Skeletal muscle cell (primary cell): ENCODE measurements at regions not wholly inside any gene's neighbourhood (a gene's known extent, or its start where the extent isn't known, plus 50 kb on each side); places are given as distances from the start of the nearest gene placed in this dataset.
"Not testable (repeated sequence)": the region's sequence is repeated elsewhere in the genome, so short reads cannot be mapped to it uniquely, and the experiment has no call there.

Source experiments
- DNase-seq: peaks from one replicate; pipeline ENCODE4 v3.0.0-alpha.2; 2010; ENCODE audit warnings: low read depth
- H3K4me3 ChIP-seq: 2 replicates; pipeline ENCODE4 v1.5.1; 2011; ENCODE audit warnings: low read depth, mild to moderate bottlenecking, control low read depth, low read length, moderate library complexity

DNA sequence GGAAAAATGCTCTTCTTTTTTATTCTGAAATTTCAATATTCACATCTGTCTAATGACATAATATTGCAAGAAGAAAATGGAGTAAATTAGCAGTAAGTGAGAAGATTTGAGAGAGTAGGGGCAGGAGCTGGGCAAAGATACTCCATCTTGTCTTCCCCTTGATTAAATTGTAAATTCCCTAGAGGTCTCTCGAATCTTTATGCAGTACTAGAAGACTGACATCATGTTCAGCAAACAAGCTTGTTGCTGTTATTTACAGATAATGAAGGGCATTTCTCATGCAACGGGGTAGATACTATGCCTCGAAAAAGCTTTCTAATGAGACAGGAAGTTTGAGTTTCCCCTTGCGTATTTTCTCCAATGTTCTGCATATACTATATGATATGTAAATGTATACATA lies 306.9 kb upstream of the PTCHD4 start:
- DNase-seq: no peak
- H3K4me3 ChIP-seq: no peak overlapping the region

DNA sequence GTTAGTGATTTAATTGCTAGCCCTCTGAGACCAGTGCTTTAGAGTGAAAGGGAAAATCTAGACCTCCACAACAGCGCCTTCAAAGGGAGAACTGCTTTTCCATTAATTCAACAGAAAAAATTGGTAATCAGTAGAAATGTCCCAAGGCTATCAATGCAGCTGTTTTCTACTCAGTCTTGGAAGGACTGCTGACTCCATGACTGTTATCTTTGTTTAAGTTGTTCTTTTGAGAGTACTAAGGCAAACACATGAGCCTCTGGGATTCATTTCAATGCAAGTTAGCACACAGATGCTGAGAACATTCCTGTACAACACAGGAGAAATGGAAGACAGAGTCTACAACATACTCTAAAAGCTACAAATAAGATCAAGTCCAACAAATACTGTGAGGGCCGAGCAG lies 301.7 kb upstream of the PTCHD4 start:
- DNase-seq: no peak
- no peak overlapping the region for H3K4me3 ChIP-seq

GRCh38 chr6:48404927-48405326 lies 293.9 kb upstream of the PTCHD4 start:
- H3K4me3 ChIP-seq: no peak overlapping the region
- DNase-seq: no peak

DNA sequence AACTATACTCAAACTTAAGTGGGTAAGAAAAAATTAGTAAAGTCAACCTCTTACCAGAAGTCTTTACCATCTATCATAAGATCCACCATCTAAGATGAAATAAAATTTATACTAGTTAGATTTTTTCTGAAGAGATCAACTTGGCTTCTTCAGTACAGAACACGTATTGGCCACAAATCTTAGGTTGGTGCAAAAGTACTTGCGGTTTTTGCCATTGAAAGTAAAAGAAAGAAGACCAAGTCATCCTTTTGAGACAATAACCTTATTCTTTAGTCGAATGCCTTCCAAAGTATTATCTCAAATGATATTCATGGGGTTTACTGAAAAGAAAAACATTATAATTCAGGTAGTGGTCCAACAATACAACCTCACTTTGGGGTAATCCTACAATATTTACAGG lies 292.6 kb upstream of the PTCHD4 start:
- no peak for DNase-seq

GRCh38 chr6:48401016-48401415 lies 290.0 kb upstream of the PTCHD4 start:
- no peak overlapping the region for H3K4me3 ChIP-seq
- DNase-seq: no peak

More for the DNA sequence above, 292.6 kb upstream of the PTCHD4 start:
- H3K4me3 ChIP-seq: no peak overlapping the region

- H3K4me3 ChIP-seq: no peak overlapping the region
- no peak for DNase-seq
These were observed 286.9 kb upstream of the PTCHD4 start for GRCh38 chr6:48397887-48398286.

- H3K4me3 ChIP-seq: no peak overlapping the region
- DNase-seq: no peak
These were observed 278.4 kb upstream of the PTCHD4 start for GRCh38 chr6:48389146-48390043.

GRCh38 chr6:48388044-48388443 lies 277.0 kb upstream of the PTCHD4 start:
- DNase-seq: no peak
- no peak overlapping the region for H3K4me3 ChIP-seq

GRCh38 chr6:48378884-48379407 lies 267.9 kb upstream of the PTCHD4 start:
- H3K4me3 ChIP-seq: no peak overlapping the region
- DNase-seq: no peak

- no peak for DNase-seq
- H3K4me3 ChIP-seq: no peak overlapping the region
These were observed 266.1 kb upstream of the PTCHD4 start for GRCh38 chr6:48377115-48377514.

DNA sequence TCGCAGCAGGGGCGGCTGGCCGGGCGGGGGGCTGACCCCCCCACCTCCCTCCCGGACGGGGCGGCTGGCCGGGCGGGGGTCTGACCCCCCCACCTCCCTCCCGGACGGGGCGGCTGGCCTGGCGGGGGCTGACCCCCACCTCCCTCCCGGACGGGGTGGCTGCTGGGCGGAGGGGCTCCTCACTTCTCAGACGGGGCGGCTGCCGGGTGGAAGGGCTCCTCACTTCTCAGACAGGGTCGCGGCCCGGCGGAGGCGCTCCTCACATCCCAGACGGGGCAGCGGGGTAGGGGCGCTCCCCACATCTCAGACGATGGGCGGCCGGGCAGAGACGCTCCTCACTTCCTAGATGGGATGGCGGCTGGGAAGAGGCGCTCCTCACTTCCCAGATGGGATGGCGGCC lies 260.2 kb upstream of the PTCHD4 start:
- not testable (repeated sequence) for H3K4me3 ChIP-seq, DNase-seq

- no peak for DNase-seq
- H3K4me3 ChIP-seq: no peak overlapping the region
These were observed 258.1 kb upstream of the PTCHD4 start for GRCh38 chr6:48369100-48369499.

DNA sequence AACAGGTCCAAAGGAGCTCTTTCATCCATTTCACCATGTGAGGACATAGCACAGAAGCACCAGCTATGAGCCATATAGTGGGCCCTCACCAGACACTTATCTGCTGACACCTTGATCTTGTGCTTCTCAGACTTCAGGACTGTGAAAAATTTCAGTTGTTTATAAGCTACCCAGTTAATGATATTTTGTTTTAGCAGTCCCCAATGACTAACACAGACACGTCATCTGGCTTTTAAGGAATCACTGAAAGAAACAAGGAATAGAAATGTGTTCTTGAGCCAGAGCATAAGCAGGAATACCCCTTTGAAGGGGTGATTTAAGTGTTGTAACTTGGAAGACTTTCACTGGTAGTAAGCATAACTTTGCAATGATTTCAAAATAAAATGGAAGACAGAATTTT lies 214.7 kb upstream of the PTCHD4 start:
- DNase-seq: peak; percentile 24
- H3K4me3 ChIP-seq: no peak overlapping the region

GRCh38 chr6:48318670-48319069 lies 207.7 kb upstream of the PTCHD4 start:
- DNase-seq: no peak
- no peak overlapping the region for H3K4me3 ChIP-seq

DNA sequence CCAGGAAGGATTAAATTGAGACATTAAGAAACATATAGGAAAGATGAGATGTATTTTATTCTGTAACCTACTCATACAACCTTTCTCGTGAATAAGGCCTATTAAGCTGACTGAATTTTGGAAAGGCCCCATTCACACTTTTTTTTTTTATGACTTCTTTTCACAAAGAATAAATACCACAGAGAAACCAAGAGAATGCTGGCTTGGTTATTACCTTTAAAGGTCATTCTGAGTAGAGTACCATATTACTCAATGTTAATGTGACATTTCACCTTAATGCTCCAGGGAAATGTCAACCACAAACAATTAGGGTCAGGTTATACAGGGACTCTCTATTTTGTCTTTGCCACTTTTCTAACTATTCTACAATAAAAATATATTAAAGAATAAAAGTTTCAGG lies 204.9 kb upstream of the PTCHD4 start:
- H3K4me3 ChIP-seq: no peak overlapping the region
- DNase-seq: no peak

DNA sequence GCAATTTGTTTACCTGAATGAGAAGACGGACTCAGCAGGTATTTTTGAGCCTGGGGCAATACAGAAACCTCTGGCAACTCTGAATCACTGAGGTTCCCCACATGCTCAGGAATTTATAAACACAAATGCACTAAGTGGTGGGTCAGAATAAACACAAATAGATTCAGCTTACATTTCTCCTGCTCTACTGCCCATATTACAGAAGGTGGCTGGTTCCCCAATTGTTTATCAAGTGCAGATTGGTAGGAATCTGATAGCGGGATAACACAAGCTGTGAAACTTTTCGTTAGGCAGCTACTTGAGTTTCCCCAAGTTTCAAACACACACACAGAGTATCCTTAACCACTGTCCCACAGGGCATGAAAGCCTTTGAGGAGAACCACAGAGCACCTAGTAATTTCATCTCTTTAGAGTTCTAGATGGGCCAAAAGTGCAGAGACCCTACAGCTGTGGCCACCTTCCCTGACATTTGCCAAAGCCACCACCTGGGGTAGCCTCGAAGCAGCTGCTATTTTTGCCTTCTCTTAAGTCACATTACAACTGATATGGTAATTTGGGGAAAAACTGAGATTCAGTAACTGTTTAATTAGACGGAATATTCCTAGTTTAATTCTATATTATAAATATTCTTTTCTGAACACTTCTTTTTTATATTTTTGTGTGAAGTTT lies 204.2 kb upstream of the PTCHD4 start:
- H3K4me3 ChIP-seq: no peak overlapping the region
- DNase-seq: no peak

- no peak for DNase-seq
These were observed 200.3 kb upstream of the PTCHD4 start for GRCh38 chr6:48311301-48311700.

GRCh38 chr6:48307573-48307972 lies 196.6 kb upstream of the PTCHD4 start:
- H3K4me3 ChIP-seq: no peak overlapping the region

More at GRCh38 chr6:48311301-48311700, 200.3 kb upstream of the PTCHD4 start:
- H3K4me3 ChIP-seq: no peak overlapping the region

GRCh38 chr6:48290595-48290994 lies 179.6 kb upstream of the PTCHD4 start:
- H3K4me3 ChIP-seq: no peak overlapping the region
- no peak for DNase-seq

More at GRCh38 chr6:48307573-48307972, 196.6 kb upstream of the PTCHD4 start:
- no peak for DNase-seq

GRCh38 chr6:48289841-48290240 lies 178.8 kb upstream of the PTCHD4 start:
- DNase-seq: no peak
- H3K4me3 ChIP-seq: no peak overlapping the region

GRCh38 chr6:48281217-48281616 lies 170.2 kb upstream of the PTCHD4 start:
- no peak for DNase-seq
- no peak overlapping the region for H3K4me3 ChIP-seq
